NB4 (cell line): ENCODE measurements at regions not wholly inside any gene's neighbourhood (a gene's known extent, or its start where the extent isn't known, plus 50 kb on each side); places are given as distances from the start of the nearest gene placed in this dataset.

Experiments
- DNase-seq: peaks from one replicate; pipeline ENCODE4 v3.0.0; 2010; ENCODE audit warnings: low read depth
- H3K4me3 ChIP-seq: one replicate; pipeline ENCODE4 v1.5.1; 2011; ENCODE audit warnings: mild to moderate bottlenecking, low read depth, low read length, moderate library complexity
- MAX ChIP-seq: IDR thresholded peaks from 2 replicates; pipeline ENCODE4 v1.6.1; 2011; ENCODE audit warnings: low read depth, low read length
- MYC ChIP-seq: IDR thresholded peaks from 2 replicates; pipeline ENCODE4 v1.6.1; 2011; ENCODE audit warnings: low read depth, low read length
- POLR2A ChIP-seq: IDR thresholded peaks from 2 replicates; pipeline ENCODE4 v1.6.1; 2011; ENCODE audit warnings: mild to moderate bottlenecking; ENCODE audit not compliant: insufficient read length; ENCODE audit errors: extremely low read depth
- TF ChIP-seq, protein P1 (sequence below): IDR thresholded peaks from one replicate; pipeline ENCODE4 v1.5.1; 2012; ENCODE audit warnings: low read depth, low read length

DNA sequence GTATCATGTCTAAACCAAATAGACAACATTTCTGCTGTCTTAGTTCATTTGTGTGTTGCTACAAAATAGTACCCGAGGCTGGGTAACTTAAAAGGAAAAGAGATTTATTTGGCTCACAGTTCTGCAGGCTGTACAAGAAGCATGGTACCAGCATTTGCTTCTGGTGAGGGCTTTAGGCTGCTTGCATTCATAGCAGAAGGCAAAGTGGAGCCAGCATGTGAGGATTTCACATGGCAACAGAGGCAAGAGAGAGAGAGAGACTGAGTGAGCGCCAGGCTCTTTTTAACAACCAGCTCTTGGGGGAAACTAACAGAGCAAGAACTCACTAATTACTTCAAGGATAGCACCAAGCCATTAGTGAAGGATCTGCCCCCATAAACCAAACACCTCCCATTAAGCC lies 271.4 kb upstream of the SRRM4 start:
- H3K4me3 ChIP-seq: no peak overlapping the region
- no peak for DNase-seq
- TF ChIP-seq POLR2A: no peak
- TF ChIP-seq, protein P1, sequence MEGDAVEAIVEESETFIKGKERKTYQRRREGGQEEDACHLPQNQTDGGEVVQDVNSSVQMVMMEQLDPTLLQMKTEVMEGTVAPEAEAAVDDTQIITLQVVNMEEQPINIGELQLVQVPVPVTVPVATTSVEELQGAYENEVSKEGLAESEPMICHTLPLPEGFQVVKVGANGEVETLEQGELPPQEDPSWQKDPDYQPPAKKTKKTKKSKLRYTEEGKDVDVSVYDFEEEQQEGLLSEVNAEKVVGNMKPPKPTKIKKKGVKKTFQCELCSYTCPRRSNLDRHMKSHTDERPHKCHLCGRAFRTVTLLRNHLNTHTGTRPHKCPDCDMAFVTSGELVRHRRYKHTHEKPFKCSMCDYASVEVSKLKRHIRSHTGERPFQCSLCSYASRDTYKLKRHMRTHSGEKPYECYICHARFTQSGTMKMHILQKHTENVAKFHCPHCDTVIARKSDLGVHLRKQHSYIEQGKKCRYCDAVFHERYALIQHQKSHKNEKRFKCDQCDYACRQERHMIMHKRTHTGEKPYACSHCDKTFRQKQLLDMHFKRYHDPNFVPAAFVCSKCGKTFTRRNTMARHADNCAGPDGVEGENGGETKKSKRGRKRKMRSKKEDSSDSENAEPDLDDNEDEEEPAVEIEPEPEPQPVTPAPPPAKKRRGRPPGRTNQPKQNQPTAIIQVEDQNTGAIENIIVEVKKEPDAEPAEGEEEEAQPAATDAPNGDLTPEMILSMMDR: no peak
- TF ChIP-seq MAX: no peak
- no peak for TF ChIP-seq MYC

DNA sequence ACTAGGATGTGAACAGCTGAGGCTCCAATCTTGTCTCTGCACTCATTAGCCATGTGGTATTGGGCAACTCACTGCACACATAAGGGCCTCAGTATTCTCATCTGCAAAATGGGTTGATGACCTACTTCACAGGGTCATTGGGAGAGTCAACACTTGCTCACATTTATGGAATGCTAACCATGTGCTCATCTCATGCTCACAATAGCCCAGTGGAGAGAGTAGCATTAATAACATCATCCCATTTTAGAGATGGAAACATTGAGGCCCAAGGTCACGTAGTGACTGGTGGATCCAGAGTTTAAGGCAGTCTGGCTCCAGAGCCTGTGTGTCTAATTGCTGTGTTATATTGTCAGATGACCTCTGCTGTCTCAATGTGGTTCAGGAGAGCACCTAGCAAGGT lies 270.2 kb upstream of the SRRM4 start:
- no peak for DNase-seq
- TF ChIP-seq, protein P1: no peak
- no peak for TF ChIP-seq MAX
- no peak for TF ChIP-seq MYC
- no peak for TF ChIP-seq POLR2A

GRCh38 chr12:118714051-118714460 lies 267.3 kb upstream of the SRRM4 start:
- DNase-seq: peak; percentile 84
- H3K4me3 ChIP-seq: no peak overlapping the region
- TF ChIP-seq MYC (0 out of 2 replicates have a peak, but pooled peaks have one; percentile 14), POLR2A (no peak), MAX (no peak)
- TF ChIP-seq, protein P1: peak; percentile 87

More for the DNA sequence above, 270.2 kb upstream of the SRRM4 start:
- H3K4me3 ChIP-seq: no peak overlapping the region

GRCh38 chr12:118714500-118714899 lies 266.8 kb upstream of the SRRM4 start:
- H3K4me3 ChIP-seq: no peak overlapping the region
- no peak for DNase-seq
- TF ChIP-seq, protein P1: no peak
- no peak for TF ChIP-seq MAX
- 0 out of 2 replicates have a peak, but pooled peaks have one; percentile 1 for TF ChIP-seq MYC
- no peak for TF ChIP-seq POLR2A

GRCh38 chr12:118715647-118716046 lies 265.7 kb upstream of the SRRM4 start:
- no peak overlapping the region for H3K4me3 ChIP-seq
- TF ChIP-seq POLR2A (no peak), MYC (no peak), MAX (no peak)
- TF ChIP-seq, protein P1: no peak
- DNase-seq: no peak

- TF ChIP-seq MYC: no peak
- TF ChIP-seq POLR2A: no peak
- no peak for TF ChIP-seq MAX
- TF ChIP-seq, protein P1: no peak
- no peak overlapping the region for H3K4me3 ChIP-seq
- no peak for DNase-seq
Measured at GRCh38 chr12:118727196-118727978, 254.0 kb upstream of the SRRM4 start.
